Left ventricle myocardium inferior (tissue), 1 donor: ENCODE measurements at regions not wholly inside any gene's neighbourhood (a gene's known extent, or its start where the extent isn't known, plus 50 kb on each side); places are given as distances from the start of the nearest gene placed in this dataset.
"Not testable (repeated sequence)": the region's sequence is repeated elsewhere in the genome, so short reads cannot be mapped to it uniquely, and the experiment has no call there.

Experiments
- DNase-seq: peaks from one replicate; pipeline ENCODE4 v3.0.0-alpha.2; 2020
- H3K27ac ChIP-seq: fragments of 200-600 bp; replicated peaks from 2 replicates; pipeline ENCODE4 v1.8.0; 2021
- H3K27me3 ChIP-seq: fragments of 200-600 bp; 2 replicates; pipeline ENCODE4 v1.8.0; 2021; ENCODE audit warnings: low read depth
- H3K36me3 ChIP-seq: fragments of 200-600 bp; 2 replicates; pipeline ENCODE4 v1.8.0; 2021
- H3K4me1 ChIP-seq: fragments of 200-600 bp; 2 replicates; pipeline ENCODE4 v1.8.0; 2021
- H3K4me3 ChIP-seq: fragments of 200-600 bp; 2 replicates; pipeline ENCODE4 v1.8.0; 2021; ENCODE audit warnings: mild to moderate bottlenecking, moderate library complexity
- H3K9me3 ChIP-seq: fragments of 200-600 bp; replicated peaks from 2 replicates; pipeline ENCODE4 v1.8.0; 2021
- CTCF ChIP-seq: fragments of 200-600 bp; IDR thresholded peaks from 2 replicates; pipeline ENCODE4 v1.8.0; 2021; ENCODE audit warnings: antibody characterized with exemption, mild to moderate bottlenecking, borderline replicate concordance
- intact Hi-C: fragments of 100-400 bp; cut with micrococcal nuclease; formaldehyde crosslinking; loops from one replicate; pipeline ENCODE4 v1.11.0; 2022
- donor health status: DM: no; HTN: yes; CAD: no; lungs with severe emphysema.

- DNase-seq: no peak
- TF ChIP-seq CTCF: no peak
- intact Hi-C loops: no loop called here
- H3K9me3 ChIP-seq: peaks cover 23% of the 10 kb centered on the region
- no peak overlapping the region for H3K4me3 ChIP-seq
- H3K4me1 ChIP-seq: no peaks in the 10 kb centered on the region
- no peaks in the 10 kb centered on the region for H3K27me3 ChIP-seq
- H3K36me3 ChIP-seq: no peaks in the 10 kb centered on the region
- H3K27ac ChIP-seq: no peak overlapping the region
These were observed 234.2 kb upstream of the FBXO33 start for GRCh38 chr14:39666386-39666785.

GRCh38 chr14:39665075-39665475 lies 232.8 kb upstream of the FBXO33 start:
- Histone ChIP-seq H3K4me1 (no peaks in the 10 kb centered on the region), H3K9me3 (peaks cover 23% of the 10 kb centered on the region), H3K4me3 (no peak overlapping the region), H3K27ac (no peak overlapping the region), H3K36me3 (no peaks in the 10 kb centered on the region), H3K27me3 (no peaks in the 10 kb centered on the region)
- intact Hi-C loops: no loop called here
- no peak for DNase-seq
- no peak for TF ChIP-seq CTCF

- intact Hi-C loops: no loop called here
- Histone ChIP-seq H3K4me3 (no peak overlapping the region), H3K9me3 (peaks cover 23% of the 10 kb centered on the region), H3K27me3 (no peaks in the 10 kb centered on the region), H3K36me3 (no peaks in the 10 kb centered on the region), H3K4me1 (no peaks in the 10 kb centered on the region), H3K27ac (no peak overlapping the region)
- DNase-seq: no peak
- no peak for TF ChIP-seq CTCF
These were observed 232.4 kb upstream of the FBXO33 start for GRCh38 chr14:39664646-39665045.

GRCh38 chr14:39641224-39641623 lies 209.0 kb upstream of the FBXO33 start:
- intact Hi-C loops: no loop called here
- no peaks in the 10 kb centered on the region for H3K27me3 ChIP-seq
- peaks cover 26% of the 10 kb centered on the region for H3K9me3 ChIP-seq
- no peaks in the 10 kb centered on the region for H3K4me1 ChIP-seq
- H3K27ac ChIP-seq: no peak overlapping the region
- no peaks in the 10 kb centered on the region for H3K36me3 ChIP-seq
- DNase-seq: no peak
- no peak for TF ChIP-seq CTCF
- no peak overlapping the region for H3K4me3 ChIP-seq

- H3K4me1 ChIP-seq, intact Hi-C loops, H3K27me3 ChIP-seq, H3K4me3 ChIP-seq, H3K27ac ChIP-seq, DNase-seq, H3K36me3 ChIP-seq: not testable (repeated sequence)
- H3K9me3 ChIP-seq: peaks cover 36% of the 10 kb centered on the region
These were observed 206.8 kb upstream of the FBXO33 start for GRCh38 chr14:39639009-39639408.

- TF ChIP-seq CTCF: no peak
- H3K27ac ChIP-seq: no peak overlapping the region
- no peak overlapping the region for H3K4me3 ChIP-seq
- DNase-seq: no peak
- intact Hi-C loops: no loop called here
- H3K4me1 ChIP-seq: no peaks in the 10 kb centered on the region
- peaks cover 29% of the 10 kb centered on the region for H3K9me3 ChIP-seq
- no peaks in the 10 kb centered on the region for H3K36me3 ChIP-seq
- no peaks in the 10 kb centered on the region for H3K27me3 ChIP-seq
These were observed 195.9 kb upstream of the FBXO33 start for GRCh38 chr14:39628087-39628486.
